ENCODE measurements at regions not wholly inside any gene's neighbourhood (a gene's known extent, or its start where the extent isn't known, plus 50 kb on each side); places are given as distances from the start of the nearest gene placed in this dataset.

DNA sequence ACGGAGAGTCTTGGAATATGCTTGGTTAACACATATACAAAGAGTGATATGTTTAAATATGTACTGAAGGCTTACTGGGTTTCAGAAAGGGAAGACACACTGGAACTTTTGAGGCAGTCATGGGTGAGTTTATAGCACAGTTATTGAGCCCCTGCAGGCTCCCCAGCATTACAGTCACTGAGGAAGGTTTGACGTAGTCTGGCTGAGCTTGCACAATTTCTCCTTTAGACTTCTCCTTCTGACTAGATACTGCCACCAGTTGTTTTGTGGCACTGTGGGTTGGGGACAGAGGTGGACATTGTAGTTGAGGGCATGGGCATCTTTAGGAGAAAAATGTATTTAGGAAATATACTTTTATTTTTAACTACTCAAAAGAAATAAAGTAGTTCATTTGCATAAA lies 285.4 kb downstream of the C11orf87 start:
- H3K27ac ChIP-seq (ENCODE audit: low read depth in 2 of 2, low read length in 1 of 2), result no peak overlapping the region
- no peak overlapping the region for H3K4me2 ChIP-seq
- 64% methylated on average over 2 of the region's 2 CpGs for WGBS (ENCODE audit: low lambda C conversion rate)
- no peaks in the 10 kb centered on the region for H3K9me2 ChIP-seq
- POLR2A ChIA-PET, result no interaction called here
- H3K79me2 ChIP-seq (ENCODE audit: insufficient read depth), result no peaks in the 10 kb centered on the region
- H3K27me3 ChIP-seq (ENCODE audit: insufficient read depth), result no peaks in the 10 kb centered on the region
- H3F3A ChIP-seq (replicated peaks; ENCODE audit: insufficient read depth), result no peaks in the 10 kb centered on the region
- DNase-seq, result no peak
- no peaks in the 10 kb centered on the region; a peak in 1 of 4 replicates for H3K4me1 ChIP-seq (ENCODE audit: control insufficient read depth in 1 of 2, insufficient read depth in 2 of 2, low read depth in 1 of 2, low read length in 1 of 2)
- no peak for TF ChIP-seq TEAD4 (IDR thresholded peaks at IDR 0.05; ENCODE audit: borderline replicate concordance, insufficient read depth)
- TF ChIP-seq, protein P1, sequence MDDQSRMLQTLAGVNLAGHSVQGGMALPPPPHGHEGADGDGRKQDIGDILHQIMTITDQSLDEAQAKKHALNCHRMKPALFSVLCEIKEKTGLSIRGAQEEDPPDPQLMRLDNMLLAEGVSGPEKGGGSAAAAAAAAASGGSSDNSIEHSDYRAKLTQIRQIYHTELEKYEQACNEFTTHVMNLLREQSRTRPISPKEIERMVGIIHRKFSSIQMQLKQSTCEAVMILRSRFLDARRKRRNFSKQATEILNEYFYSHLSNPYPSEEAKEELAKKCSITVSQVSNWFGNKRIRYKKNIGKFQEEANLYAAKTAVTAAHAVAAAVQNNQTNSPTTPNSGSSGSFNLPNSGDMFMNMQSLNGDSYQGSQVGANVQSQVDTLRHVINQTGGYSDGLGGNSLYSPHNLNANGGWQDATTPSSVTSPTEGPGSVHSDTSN (IDR thresholded peaks at IDR 0.05), result no peak
- no peak for TF ChIP-seq TCF12 (IDR thresholded peaks at IDR 0.05)
- TF ChIP-seq NRF1 (IDR thresholded peaks at IDR 0.05; ENCODE audit: low read depth, low read length), result no peak
- no peak for TF ChIP-seq TAF1 (IDR thresholded peaks at IDR 0.05; ENCODE audit: borderline replicate concordance, low read depth, low read length)
- no peak for TF ChIP-seq USF2 (IDR thresholded peaks at IDR 0.05; ENCODE audit: borderline replicate concordance, low read depth, low read length)
- TF ChIP-seq ZBTB33 (IDR thresholded peaks at IDR 0.05; ENCODE audit: borderline replicate concordance, low read depth), result no peak
- no peak for TF ChIP-seq GABPA (IDR thresholded peaks at IDR 0.05; ENCODE audit: low read depth)
- no peak for TF ChIP-seq MEF2A (IDR thresholded peaks at IDR 0.05; ENCODE audit: borderline replicate concordance, low read depth)
- TF ChIP-seq, protein P2, sequence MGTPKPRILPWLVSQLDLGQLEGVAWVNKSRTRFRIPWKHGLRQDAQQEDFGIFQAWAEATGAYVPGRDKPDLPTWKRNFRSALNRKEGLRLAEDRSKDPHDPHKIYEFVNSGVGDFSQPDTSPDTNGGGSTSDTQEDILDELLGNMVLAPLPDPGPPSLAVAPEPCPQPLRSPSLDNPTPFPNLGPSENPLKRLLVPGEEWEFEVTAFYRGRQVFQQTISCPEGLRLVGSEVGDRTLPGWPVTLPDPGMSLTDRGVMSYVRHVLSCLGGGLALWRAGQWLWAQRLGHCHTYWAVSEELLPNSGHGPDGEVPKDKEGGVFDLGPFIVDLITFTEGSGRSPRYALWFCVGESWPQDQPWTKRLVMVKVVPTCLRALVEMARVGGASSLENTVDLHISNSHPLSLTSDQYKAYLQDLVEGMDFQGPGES (IDR thresholded peaks at IDR 0.05; ENCODE audit: low read depth, low read length), result no peak
- no peak for TF ChIP-seq RFX5 (IDR thresholded peaks at IDR 0.05; ENCODE audit: low read length)
- TF ChIP-seq FOXJ3 (CRISPR knock-in tag; IDR thresholded peaks at IDR 0.05), result no peak
- TF ChIP-seq REST (IDR thresholded peaks at IDR 0.05; ENCODE audit: low read depth, low read length), result no peak
- TF ChIP-seq POLR2AphosphoS5 (IDR thresholded peaks at IDR 0.05; ENCODE audit: low read depth, low read length), result no peak
- TF ChIP-seq SIN3A (IDR thresholded peaks at IDR 0.05; ENCODE audit: borderline replicate concordance, low read depth, low read length), result no peak
- no peak for TF ChIP-seq GATA2 (CRISPR knock-in tag; IDR thresholded peaks at IDR 0.05)
- H2AFZ ChIP-seq (ENCODE audit: low read depth), result no peak overlapping the region
- H3K4me3 ChIP-seq (ENCODE audit: low read depth in 2 of 2, low read length in 1 of 2), result no peak overlapping the region
- H3K9ac ChIP-seq, result no peak overlapping the region
- H3K9me3 ChIP-seq, result no peaks in the 10 kb centered on the region
- H4K20me1 ChIP-seq (ENCODE audit: insufficient read depth), result no peaks in the 10 kb centered on the region
- H3K36me3 ChIP-seq (replicated peaks in 1 of 2; ENCODE audit: control insufficient read depth in 1 of 2, insufficient read depth in 2 of 2, low read length in 1 of 2), result no peaks in the 10 kb centered on the region
- CTCF ChIA-PET, result interaction anchor here (1.0 kb wide), 1 partner anchor 10 kb away, joined by 4 read pairs; no protein-coding TSS in a partner anchor

Data from SK-N-SH (cell line).